Forelimb muscle (tissue), 1 donor: ENCODE measurements at regions not wholly inside any gene's neighbourhood (a gene's known extent, or its start where the extent isn't known, plus 50 kb on each side); places are given as distances from the start of the nearest gene placed in this dataset.

Experiments
- DNase-seq: peaks from one replicate; pipeline ENCODE4 v3.0.0-alpha.2; 2013; ENCODE audit warnings: low read depth

- DNase-seq, result no peak
These were observed 542.1 kb downstream of the TCERG1L start for GRCh38 chr10:130769146-130770017.

GRCh38 chr10:130770018-130770630 lies 541.4 kb downstream of the TCERG1L start:
- no peak for DNase-seq

- no peak for DNase-seq
These were observed 540.0 kb downstream of the TCERG1L start for GRCh38 chr10:130771491-130771946.

- DNase-seq, result no peak
These were observed 539.5 kb downstream of the TCERG1L start for GRCh38 chr10:130772056-130772455.

- DNase-seq, result no peak
These were observed 538.8 kb downstream of the TCERG1L start for GRCh38 chr10:130772676-130773075.

GRCh38 chr10:130773941-130774340 lies 537.6 kb downstream of the TCERG1L start:
- DNase-seq, result no peak

- no peak for DNase-seq
These were observed 536.6 kb downstream of the TCERG1L start for GRCh38 chr10:130774871-130775270.

- no peak for DNase-seq
These were observed 536.2 kb downstream of the TCERG1L start for GRCh38 chr10:130775311-130775710.

GRCh38 chr10:130776724-130777123 lies 534.8 kb downstream of the TCERG1L start:
- no peak for DNase-seq

- DNase-seq, result no peak
These were observed 533.9 kb downstream of the TCERG1L start for GRCh38 chr10:130777507-130778165.

- no peak for DNase-seq
These were observed 533.4 kb downstream of the TCERG1L start for GRCh38 chr10:130778166-130778545.

- no peak for DNase-seq
These were observed 530.8 kb downstream of the TCERG1L start for GRCh38 chr10:130780763-130781162.

- no peak for DNase-seq
These were observed 530.3 kb downstream of the TCERG1L start for GRCh38 chr10:130781206-130781605.

GRCh38 chr10:130781623-130782022 lies 529.9 kb downstream of the TCERG1L start:
- no peak for DNase-seq

- DNase-seq, result no peak
These were observed 529.1 kb downstream of the TCERG1L start for GRCh38 chr10:130782467-130782866.

- no peak for DNase-seq
These were observed 527.2 kb downstream of the TCERG1L start for GRCh38 chr10:130784326-130784725.

- no peak for DNase-seq
These were observed 525.1 kb downstream of the TCERG1L start for GRCh38 chr10:130786365-130786966.

GRCh38 chr10:130787243-130787642 lies 524.3 kb downstream of the TCERG1L start:
- DNase-seq, result peak; percentile 4

GRCh38 chr10:130787821-130788220 lies 523.7 kb downstream of the TCERG1L start:
- no peak for DNase-seq

GRCh38 chr10:130790339-130790738 lies 521.2 kb downstream of the TCERG1L start:
- DNase-seq, result no peak

GRCh38 chr10:130792096-130792845 lies 519.2 kb downstream of the TCERG1L start:
- no peak for DNase-seq
